ENCODE measurements at regions not wholly inside any gene's neighbourhood (a gene's known extent, or its start where the extent isn't known, plus 50 kb on each side); places are given as distances from the start of the nearest gene placed in this dataset.

DNA sequence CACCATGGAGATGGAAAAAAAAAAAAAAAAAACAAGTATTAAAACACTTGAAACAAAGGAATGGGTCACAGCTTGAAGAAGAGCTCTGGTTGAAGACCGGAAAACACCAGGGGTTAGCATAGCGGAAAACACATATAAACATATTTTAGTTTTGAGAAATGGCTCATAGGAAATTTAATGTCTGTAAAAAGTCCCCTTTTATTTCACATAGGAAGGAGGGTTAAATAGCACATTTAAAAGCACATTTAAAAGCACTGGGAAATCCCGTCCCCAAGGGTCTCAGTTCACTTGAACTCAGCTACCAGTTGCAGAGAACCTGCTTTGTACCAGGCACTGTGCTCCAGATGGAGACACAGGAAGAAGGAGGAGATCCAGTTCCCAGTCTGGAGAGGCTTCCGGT lies 65.5 kb downstream of the KCNE4 start:
- intact Hi-C loops (cut with micrococcal nuclease; ENCODE audit: unreplicated experiment), result no loop called here
- no peak for TF ChIP-seq ZNF790 (CRISPR knock-in tag; IDR thresholded peaks at IDR 0.05; ENCODE audit: borderline replicate concordance)
- no peak for TF ChIP-seq ZNF567 (CRISPR knock-in tag; IDR thresholded peaks at IDR 0.05; ENCODE audit: borderline replicate concordance)
- no peak for TF ChIP-seq ZNF850 (CRISPR knock-in tag; conservative IDR thresholded peaks at IDR 0.05)
- TF ChIP-seq TSC22D2 (CRISPR knock-in tag; IDR thresholded peaks at IDR 0.05; ENCODE audit: borderline replicate concordance), result no peak
- no peak for TF ChIP-seq ZNF20 (CRISPR knock-in tag; IDR thresholded peaks at IDR 0.05)
- TF ChIP-seq RFXANK (CRISPR knock-in tag; IDR thresholded peaks at IDR 0.05), result no peak
- TF ChIP-seq, protein P1, sequence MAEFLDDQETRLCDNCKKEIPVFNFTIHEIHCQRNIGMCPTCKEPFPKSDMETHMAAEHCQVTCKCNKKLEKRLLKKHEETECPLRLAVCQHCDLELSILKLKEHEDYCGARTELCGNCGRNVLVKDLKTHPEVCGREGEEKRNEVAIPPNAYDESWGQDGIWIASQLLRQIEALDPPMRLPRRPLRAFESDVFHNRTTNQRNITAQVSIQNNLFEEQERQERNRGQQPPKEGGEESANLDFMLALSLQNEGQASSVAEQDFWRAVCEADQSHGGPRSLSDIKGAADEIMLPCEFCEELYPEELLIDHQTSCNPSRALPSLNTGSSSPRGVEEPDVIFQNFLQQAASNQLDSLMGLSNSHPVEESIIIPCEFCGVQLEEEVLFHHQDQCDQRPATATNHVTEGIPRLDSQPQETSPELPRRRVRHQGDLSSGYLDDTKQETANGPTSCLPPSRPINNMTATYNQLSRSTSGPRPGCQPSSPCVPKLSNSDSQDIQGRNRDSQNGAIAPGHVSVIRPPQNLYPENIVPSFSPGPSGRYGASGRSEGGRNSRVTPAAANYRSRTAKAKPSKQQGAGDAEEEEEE (CRISPR knock-in tag; IDR thresholded peaks at IDR 0.05; ENCODE audit: borderline replicate concordance), result no peak
- no peak for TF ChIP-seq MTA3 (CRISPR knock-in tag; IDR thresholded peaks at IDR 0.05)
- TF ChIP-seq, protein P2, sequence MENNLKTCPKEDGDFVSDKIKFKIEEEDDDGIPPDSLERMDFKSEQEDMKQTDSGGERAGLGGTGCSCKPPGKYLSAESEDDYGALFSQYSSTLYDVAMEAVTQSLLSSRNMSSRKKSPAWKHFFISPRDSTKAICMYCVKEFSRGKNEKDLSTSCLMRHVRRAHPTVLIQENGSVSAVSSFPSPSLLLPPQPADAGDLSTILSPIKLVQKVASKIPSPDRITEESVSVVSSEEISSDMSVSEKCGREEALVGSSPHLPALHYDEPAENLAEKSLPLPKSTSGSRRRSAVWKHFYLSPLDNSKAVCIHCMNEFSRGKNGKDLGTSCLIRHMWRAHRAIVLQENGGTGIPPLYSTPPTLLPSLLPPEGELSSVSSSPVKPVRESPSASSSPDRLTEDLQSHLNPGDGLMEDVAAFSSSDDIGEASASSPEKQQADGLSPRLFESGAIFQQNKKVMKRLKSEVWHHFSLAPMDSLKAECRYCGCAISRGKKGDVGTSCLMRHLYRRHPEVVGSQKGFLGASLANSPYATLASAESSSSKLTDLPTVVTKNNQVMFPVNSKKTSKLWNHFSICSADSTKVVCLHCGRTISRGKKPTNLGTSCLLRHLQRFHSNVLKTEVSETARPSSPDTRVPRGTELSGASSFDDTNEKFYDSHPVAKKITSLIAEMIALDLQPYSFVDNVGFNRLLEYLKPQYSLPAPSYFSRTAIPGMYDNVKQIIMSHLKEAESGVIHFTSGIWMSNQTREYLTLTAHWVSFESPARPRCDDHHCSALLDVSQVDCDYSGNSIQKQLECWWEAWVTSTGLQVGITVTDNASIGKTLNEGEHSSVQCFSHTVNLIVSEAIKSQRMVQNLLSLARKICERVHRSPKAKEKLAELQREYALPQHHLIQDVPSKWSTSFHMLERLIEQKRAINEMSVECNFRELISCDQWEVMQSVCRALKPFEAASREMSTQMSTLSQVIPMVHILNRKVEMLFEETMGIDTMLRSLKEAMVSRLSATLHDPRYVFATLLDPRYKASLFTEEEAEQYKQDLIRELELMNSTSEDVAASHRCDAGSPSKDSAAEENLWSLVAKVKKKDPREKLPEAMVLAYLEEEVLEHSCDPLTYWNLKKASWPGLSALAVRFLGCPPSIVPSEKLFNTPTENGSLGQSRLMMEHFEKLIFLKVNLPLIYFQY (CRISPR knock-in tag; IDR thresholded peaks at IDR 0.05; ENCODE audit: borderline replicate concordance), result no peak
- TF ChIP-seq IKZF1 (IDR thresholded peaks at IDR 0.05), result no peak
- TF ChIP-seq ZNF629 (CRISPR knock-in tag; conservative IDR thresholded peaks at IDR 0.05), result no peak
- no peak for TF ChIP-seq SALL2 (CRISPR knock-in tag; IDR thresholded peaks at IDR 0.05)
- TF ChIP-seq, protein P3, sequence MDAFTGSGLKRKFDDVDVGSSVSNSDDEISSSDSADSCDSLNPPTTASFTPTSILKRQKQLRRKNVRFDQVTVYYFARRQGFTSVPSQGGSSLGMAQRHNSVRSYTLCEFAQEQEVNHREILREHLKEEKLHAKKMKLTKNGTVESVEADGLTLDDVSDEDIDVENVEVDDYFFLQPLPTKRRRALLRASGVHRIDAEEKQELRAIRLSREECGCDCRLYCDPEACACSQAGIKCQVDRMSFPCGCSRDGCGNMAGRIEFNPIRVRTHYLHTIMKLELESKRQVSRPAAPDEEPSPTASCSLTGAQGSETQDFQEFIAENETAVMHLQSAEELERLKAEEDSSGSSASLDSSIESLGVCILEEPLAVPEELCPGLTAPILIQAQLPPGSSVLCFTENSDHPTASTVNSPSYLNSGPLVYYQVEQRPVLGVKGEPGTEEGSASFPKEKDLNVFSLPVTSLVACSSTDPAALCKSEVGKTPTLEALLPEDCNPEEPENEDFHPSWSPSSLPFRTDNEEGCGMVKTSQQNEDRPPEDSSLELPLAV (CRISPR knock-in tag; conservative IDR thresholded peaks at IDR 0.05; ENCODE audit: low read depth), result no peak
- TF ChIP-seq PAF1 (CRISPR knock-in tag; IDR thresholded peaks at IDR 0.05), result no peak
- TF ChIP-seq, protein P4, sequence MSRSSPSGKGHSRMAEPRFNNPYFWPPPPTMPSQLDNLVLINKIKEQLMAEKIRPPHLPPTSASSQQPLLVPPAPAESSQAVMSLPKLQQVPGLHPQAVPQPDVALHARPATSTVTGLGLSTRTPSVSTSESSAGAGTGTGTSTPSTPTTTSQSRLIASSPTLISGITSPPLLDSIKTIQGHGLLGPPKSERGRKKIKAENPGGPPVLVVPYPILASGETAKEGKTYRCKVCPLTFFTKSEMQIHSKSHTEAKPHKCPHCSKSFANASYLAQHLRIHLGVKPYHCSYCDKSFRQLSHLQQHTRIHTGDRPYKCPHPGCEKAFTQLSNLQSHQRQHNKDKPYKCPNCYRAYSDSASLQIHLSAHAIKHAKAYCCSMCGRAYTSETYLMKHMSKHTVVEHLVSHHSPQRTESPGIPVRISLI (CRISPR knock-in tag; IDR thresholded peaks at IDR 0.05; ENCODE audit: borderline replicate concordance), result no peak
- TF ChIP-seq TOPORS (CRISPR knock-in tag; IDR thresholded peaks at IDR 0.05), result no peak
- no peak for ATAC-seq
- H3K4me3 ChIP-seq (replicated peaks in 1 of 3; ENCODE audit: insufficient read depth in 1 of 3, low read depth in 2 of 3, low read length in 3 of 3), result no peak overlapping the region
- H4K20me1 ChIP-seq (ENCODE audit: insufficient read depth, low read length), result no peaks in the 10 kb centered on the region
- H3K4me1 ChIP-seq (ENCODE audit: insufficient read depth, low read length), result no peaks in the 10 kb centered on the region
- no peak overlapping the region for H3K4me2 ChIP-seq (ENCODE audit: low read depth, low read length)
- H3K36me3 ChIP-seq (replicated peaks in 1 of 2; ENCODE audit: control insufficient read depth in 1 of 2, insufficient read depth in 2 of 2, low read length in 2 of 2), result no peaks in the 10 kb centered on the region
- no peak for FAIRE-seq
- H3K27me3 ChIP-seq (ENCODE audit: control insufficient read depth in 1 of 2, insufficient read depth in 2 of 2, low read length in 2 of 2), result peaks cover 0 to 9% of the 10 kb centered on the region in 2 experiments; a peak in 1 of 5 replicates
- in situ Hi-C loops (cut with HindIII; ENCODE audit: extremely low pct_ligation_motif_present, low pct_unique_long_range_greater_than_20kb), result no loop called here
- no peak overlapping the region for H3K27ac ChIP-seq (ENCODE audit: extremely low read length, insufficient read depth, low read length)
- H3K9me3 ChIP-seq (ENCODE audit: low read length), result no peaks in the 10 kb centered on the region
- 45% methylated on average over 4 of the region's 4 CpGs for whole genome bisulfite sequencing (ENCODE audit: low lambda C conversion rate)
- no peaks in the 10 kb centered on the region for H3K79me2 ChIP-seq (ENCODE audit: insufficient read depth, low read length)
- H3K9ac ChIP-seq (ENCODE audit: insufficient read depth, low read depth, low read length), result no peak overlapping the region
- POLR2A ChIA-PET, result no interaction called here
- CTCF ChIA-PET (ENCODE audit: low intra/inter-chr PET ratio, low total read pairs), result no interaction called here
- no peak for DNase-seq (ENCODE audit: low spot score)
- BruUV-seq (replicated peaks), result no TSS peak
- no peak overlapping the region for H2AFZ ChIP-seq (ENCODE audit: low read length)

Data from HepG2 (cell line).